HG03103 (cell line): ENCODE measurements at regions not wholly inside any gene's neighbourhood (a gene's known extent, or its start where the extent isn't known, plus 50 kb on each side); places are given as distances from the start of the nearest gene placed in this dataset.

Source experiments
- ATAC-seq: cut with Tn5 transposase; IDR thresholded peaks from one replicate; pipeline ENCODE4 v1.9.1; 2021; ENCODE audit warnings: low read depth; ENCODE audit not compliant: unreplicated experiment

GRCh38 chr12:66838366-66838765 lies 159.5 kb upstream of the GRIP1 start:
- ATAC-seq: no peak

GRCh38 chr12:66848967-66849366 lies 170.1 kb upstream of the GRIP1 start:
- no peak for ATAC-seq

GRCh38 chr12:66851134-66851533 lies 172.3 kb upstream of the GRIP1 start:
- ATAC-seq: no peak

GRCh38 chr12:66852091-66852490 lies 173.2 kb upstream of the GRIP1 start:
- ATAC-seq: no peak

GRCh38 chr12:66852765-66853164 lies 173.9 kb upstream of the GRIP1 start:
- ATAC-seq: no peak

- ATAC-seq: no peak
Observed at GRCh38 chr12:66859751-66860440, 181.0 kb upstream of the GRIP1 start.

GRCh38 chr12:66860752-66861750 lies 182.2 kb upstream of the GRIP1 start:
- ATAC-seq: peak; percentile 68

GRCh38 chr12:66862356-66862985 lies 183.6 kb upstream of the GRIP1 start:
- no peak for ATAC-seq

- ATAC-seq: no peak
Observed at GRCh38 chr12:66863276-66863675, 184.4 kb upstream of the GRIP1 start.

- ATAC-seq: no peak
Observed at GRCh38 chr12:66877925-66878324, 199.0 kb upstream of the GRIP1 start.

GRCh38 chr12:66879409-66879808 lies 200.5 kb upstream of the GRIP1 start:
- no peak for ATAC-seq

- ATAC-seq: no peak
Observed at GRCh38 chr12:66881386-66881785, 202.5 kb upstream of the GRIP1 start.

GRCh38 chr12:66884091-66884490 lies 205.2 kb upstream of the GRIP1 start:
- no peak for ATAC-seq

GRCh38 chr12:66885115-66885875 lies 206.4 kb upstream of the GRIP1 start:
- no peak for ATAC-seq

- ATAC-seq: no peak
Observed at GRCh38 chr12:66896797-66897196, 217.9 kb upstream of the GRIP1 start.

- ATAC-seq: no peak
Observed at GRCh38 chr12:66898700-66899469, 220.0 kb upstream of the GRIP1 start.

GRCh38 chr12:66899588-66899987 lies 220.7 kb upstream of the GRIP1 start:
- ATAC-seq: no peak

- no peak for ATAC-seq
Observed at GRCh38 chr12:66900616-66901015, 221.7 kb upstream of the GRIP1 start.

GRCh38 chr12:66901138-66901932 lies 222.5 kb upstream of the GRIP1 start:
- peak; percentile 89 for ATAC-seq
